ENCODE measurements at regions not wholly inside any gene's neighbourhood (a gene's known extent, or its start where the extent isn't known, plus 50 kb on each side); places are given as distances from the start of the nearest gene placed in this dataset.

DNA sequence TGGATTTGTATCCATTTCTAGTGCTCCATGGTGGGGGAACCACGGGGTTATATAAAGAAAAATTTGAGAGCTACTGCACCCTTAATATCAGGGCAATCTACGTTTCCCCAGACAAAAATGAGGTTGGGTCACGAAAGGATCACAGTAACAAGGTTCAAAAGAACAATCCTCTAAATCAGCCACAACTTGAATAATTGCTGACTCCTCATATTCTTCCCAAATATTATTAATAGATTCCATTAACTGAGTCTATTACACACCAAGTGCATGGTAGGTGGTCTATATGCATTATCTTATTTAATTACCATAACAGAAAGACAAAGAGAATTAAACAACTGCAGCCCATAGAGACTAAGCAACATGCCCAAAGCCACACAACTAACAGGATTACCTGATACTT is 438.2 kb downstream of the ETNK1 start (continued):
- TF ChIP-seq, protein P1, sequence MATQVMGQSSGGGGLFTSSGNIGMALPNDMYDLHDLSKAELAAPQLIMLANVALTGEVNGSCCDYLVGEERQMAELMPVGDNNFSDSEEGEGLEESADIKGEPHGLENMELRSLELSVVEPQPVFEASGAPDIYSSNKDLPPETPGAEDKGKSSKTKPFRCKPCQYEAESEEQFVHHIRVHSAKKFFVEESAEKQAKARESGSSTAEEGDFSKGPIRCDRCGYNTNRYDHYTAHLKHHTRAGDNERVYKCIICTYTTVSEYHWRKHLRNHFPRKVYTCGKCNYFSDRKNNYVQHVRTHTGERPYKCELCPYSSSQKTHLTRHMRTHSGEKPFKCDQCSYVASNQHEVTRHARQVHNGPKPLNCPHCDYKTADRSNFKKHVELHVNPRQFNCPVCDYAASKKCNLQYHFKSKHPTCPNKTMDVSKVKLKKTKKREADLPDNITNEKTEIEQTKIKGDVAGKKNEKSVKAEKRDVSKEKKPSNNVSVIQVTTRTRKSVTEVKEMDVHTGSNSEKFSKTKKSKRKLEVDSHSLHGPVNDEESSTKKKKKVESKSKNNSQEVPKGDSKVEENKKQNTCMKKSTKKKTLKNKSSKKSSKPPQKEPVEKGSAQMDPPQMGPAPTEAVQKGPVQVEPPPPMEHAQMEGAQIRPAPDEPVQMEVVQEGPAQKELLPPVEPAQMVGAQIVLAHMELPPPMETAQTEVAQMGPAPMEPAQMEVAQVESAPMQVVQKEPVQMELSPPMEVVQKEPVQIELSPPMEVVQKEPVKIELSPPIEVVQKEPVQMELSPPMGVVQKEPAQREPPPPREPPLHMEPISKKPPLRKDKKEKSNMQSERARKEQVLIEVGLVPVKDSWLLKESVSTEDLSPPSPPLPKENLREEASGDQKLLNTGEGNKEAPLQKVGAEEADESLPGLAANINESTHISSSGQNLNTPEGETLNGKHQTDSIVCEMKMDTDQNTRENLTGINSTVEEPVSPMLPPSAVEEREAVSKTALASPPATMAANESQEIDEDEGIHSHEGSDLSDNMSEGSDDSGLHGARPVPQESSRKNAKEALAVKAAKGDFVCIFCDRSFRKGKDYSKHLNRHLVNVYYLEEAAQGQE (IDR thresholded peaks at IDR 0.05; ENCODE audit: unreplicated experiment): no peak
- no peak for TF ChIP-seq CREB1 (CRISPR knock-in tag; IDR thresholded peaks at IDR 0.05; ENCODE audit: low read depth)
- no peak for TF ChIP-seq ZNF114 (CRISPR knock-in tag; IDR thresholded peaks at IDR 0.05)
- no peak for TF ChIP-seq EZH2 (IDR thresholded peaks at IDR 0.05; ENCODE audit: low read depth, unreplicated experiment)
- TF ChIP-seq, protein P2, sequence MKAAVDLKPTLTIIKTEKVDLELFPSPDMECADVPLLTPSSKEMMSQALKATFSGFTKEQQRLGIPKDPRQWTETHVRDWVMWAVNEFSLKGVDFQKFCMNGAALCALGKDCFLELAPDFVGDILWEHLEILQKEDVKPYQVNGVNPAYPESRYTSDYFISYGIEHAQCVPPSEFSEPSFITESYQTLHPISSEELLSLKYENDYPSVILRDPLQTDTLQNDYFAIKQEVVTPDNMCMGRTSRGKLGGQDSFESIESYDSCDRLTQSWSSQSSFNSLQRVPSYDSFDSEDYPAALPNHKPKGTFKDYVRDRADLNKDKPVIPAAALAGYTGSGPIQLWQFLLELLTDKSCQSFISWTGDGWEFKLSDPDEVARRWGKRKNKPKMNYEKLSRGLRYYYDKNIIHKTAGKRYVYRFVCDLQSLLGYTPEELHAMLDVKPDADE (IDR thresholded peaks at IDR 0.05): no peak
- TF ChIP-seq POLR2AphosphoS5 (IDR thresholded peaks at IDR 0.05; ENCODE audit: low read depth): no peak
- TF ChIP-seq, protein P3, sequence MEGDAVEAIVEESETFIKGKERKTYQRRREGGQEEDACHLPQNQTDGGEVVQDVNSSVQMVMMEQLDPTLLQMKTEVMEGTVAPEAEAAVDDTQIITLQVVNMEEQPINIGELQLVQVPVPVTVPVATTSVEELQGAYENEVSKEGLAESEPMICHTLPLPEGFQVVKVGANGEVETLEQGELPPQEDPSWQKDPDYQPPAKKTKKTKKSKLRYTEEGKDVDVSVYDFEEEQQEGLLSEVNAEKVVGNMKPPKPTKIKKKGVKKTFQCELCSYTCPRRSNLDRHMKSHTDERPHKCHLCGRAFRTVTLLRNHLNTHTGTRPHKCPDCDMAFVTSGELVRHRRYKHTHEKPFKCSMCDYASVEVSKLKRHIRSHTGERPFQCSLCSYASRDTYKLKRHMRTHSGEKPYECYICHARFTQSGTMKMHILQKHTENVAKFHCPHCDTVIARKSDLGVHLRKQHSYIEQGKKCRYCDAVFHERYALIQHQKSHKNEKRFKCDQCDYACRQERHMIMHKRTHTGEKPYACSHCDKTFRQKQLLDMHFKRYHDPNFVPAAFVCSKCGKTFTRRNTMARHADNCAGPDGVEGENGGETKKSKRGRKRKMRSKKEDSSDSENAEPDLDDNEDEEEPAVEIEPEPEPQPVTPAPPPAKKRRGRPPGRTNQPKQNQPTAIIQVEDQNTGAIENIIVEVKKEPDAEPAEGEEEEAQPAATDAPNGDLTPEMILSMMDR (conservative IDR thresholded peaks at IDR 0.05; ENCODE audit: low read depth in 2 of 2): no peak
- TF ChIP-seq EZH2phosphoT487 (IDR thresholded peaks at IDR 0.05; ENCODE audit: unreplicated experiment): no peak
- no peak for TF ChIP-seq NANOG (IDR thresholded peaks at IDR 0.05; ENCODE audit: borderline replicate concordance)
- no peak for TF ChIP-seq JUNB (IDR thresholded peaks at IDR 0.05; ENCODE audit: unreplicated experiment)
- TF ChIP-seq STAT1 (IDR thresholded peaks at IDR 0.05; ENCODE audit: unreplicated experiment): no peak

DNA sequence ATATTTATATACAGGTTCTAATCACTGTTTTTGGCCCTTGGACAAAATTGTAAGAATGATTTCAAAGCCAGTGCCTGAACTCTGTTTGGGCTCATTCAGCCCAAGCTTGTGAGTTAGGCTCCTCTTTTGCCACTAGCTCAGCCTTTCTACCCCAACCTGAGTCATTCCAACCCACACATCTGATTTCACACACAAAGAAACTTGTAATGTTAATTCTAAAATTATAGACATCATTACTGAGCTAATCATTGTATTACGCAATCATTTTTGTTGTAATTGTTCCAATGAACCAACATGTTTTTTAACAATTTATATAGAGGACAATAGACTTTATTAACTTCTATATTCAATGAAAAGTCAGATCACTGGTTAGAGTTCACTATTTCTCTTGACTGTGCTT is 441.1 kb downstream of the ETNK1 start:
- no peaks in the 10 kb centered on the region for H3K27me3 Mint-ChIP-seq (ENCODE audit: insufficient read depth, low read depth, poor library complexity)
- H3K4me3 Mint-ChIP-seq: no peak overlapping the region
- no peaks in the 10 kb centered on the region for H4K20me1 ChIP-seq (replicated peaks; ENCODE audit: insufficient read depth)
- H3K79me2 ChIP-seq (replicated peaks; ENCODE audit: insufficient read depth): no peaks in the 10 kb centered on the region
- H3K36me3 ChIP-seq (ENCODE audit: insufficient read depth): no peaks in the 10 kb centered on the region; the same call in 1 of the 2 replicates
- no peak overlapping the region for H3K27ac Mint-ChIP-seq
- H3K27me3 ChIP-seq (ENCODE audit: insufficient read depth): no peaks in the 10 kb centered on the region
- no peaks in the 10 kb centered on the region; the same call in 2 of the 3 replicates for H3K9me3 Mint-ChIP-seq
- no peaks in the 10 kb centered on the region for H3K4me1 ChIP-seq (ENCODE audit: insufficient read depth)
- no peaks in the 10 kb centered on the region for H3F3A ChIP-seq (replicated peaks; ENCODE audit: low read depth)
- DNase-seq (ENCODE audit: low spot score): no peak
- ATAC-seq: no peak
- no peak overlapping the region for H3K4me3 ChIP-seq
- no peak overlapping the region for H3K4me2 ChIP-seq
- H3K36me3 Mint-ChIP-seq (ENCODE audit: low read depth): peaks cover 3% of the 10 kb centered on the region; the same call in 2 of the 3 replicates
- H3K9me2 ChIP-seq (ENCODE audit: insufficient read depth): no peaks in the 10 kb centered on the region
- no peak overlapping the region for H2AFZ ChIP-seq
- H3K27ac ChIP-seq (ENCODE audit: low read depth): no peak overlapping the region
- H3K4me1 Mint-ChIP-seq: 0 out of 3 replicates have a peak, but pooled peaks cover 2% of the 10 kb centered on the region
- no peak for TF ChIP-seq ZNF331 (CRISPR knock-in tag; IDR thresholded peaks at IDR 0.05; ENCODE audit: low read depth)
- TF ChIP-seq ZNF114 (CRISPR knock-in tag; IDR thresholded peaks at IDR 0.05): no peak
- no peak for TF ChIP-seq CREB1 (CRISPR knock-in tag; IDR thresholded peaks at IDR 0.05; ENCODE audit: low read depth)
- TF ChIP-seq POLR2AphosphoS5 (IDR thresholded peaks at IDR 0.05; ENCODE audit: low read depth): no peak
- TF ChIP-seq, protein P3 (conservative IDR thresholded peaks at IDR 0.05; ENCODE audit: low read depth in 2 of 2): no peak
- TF ChIP-seq, protein P1 (IDR thresholded peaks at IDR 0.05; ENCODE audit: unreplicated experiment): no peak
- TF ChIP-seq, protein P2 (IDR thresholded peaks at IDR 0.05): no peak

Measured in GM23338 (cell line).